ENCODE measurements at regions not wholly inside any gene's neighbourhood (a gene's known extent, or its start where the extent isn't known, plus 50 kb on each side); places are given as distances from the start of the nearest gene placed in this dataset.

- no peak for DNase-seq
Observed at GRCh38 chr5:3194271-3194670, 401.4 kb upstream of the IRX1 start.

- DNase-seq = no peak
Observed at GRCh38 chr5:3191585-3191984, 404.0 kb upstream of the IRX1 start.

- DNase-seq = no peak
Observed at GRCh38 chr5:3190930-3191329, 404.7 kb upstream of the IRX1 start.

- DNase-seq = no peak
Observed at GRCh38 chr5:3190433-3190832, 405.2 kb upstream of the IRX1 start.

GRCh38 chr5:3187771-3188425, 407.7 kb upstream of the IRX1 start:
- DNase-seq = no peak

- DNase-seq = no peak
Observed at GRCh38 chr5:3186736-3187405, 408.8 kb upstream of the IRX1 start.

- no peak for DNase-seq
Observed at GRCh38 chr5:3186156-3186555, 409.5 kb upstream of the IRX1 start.

GRCh38 chr5:3185488-3185887, 410.1 kb upstream of the IRX1 start:
- DNase-seq = no peak

GRCh38 chr5:3182133-3182876, 413.3 kb upstream of the IRX1 start:
- DNase-seq = no peak

- no peak for DNase-seq
Observed at GRCh38 chr5:3181671-3182070, 414.0 kb upstream of the IRX1 start.

- DNase-seq = no peak
Observed at GRCh38 chr5:3180636-3181035, 415.0 kb upstream of the IRX1 start.

- DNase-seq = no peak
Observed at GRCh38 chr5:3179220-3179619, 416.4 kb upstream of the IRX1 start.

GRCh38 chr5:3177338-3177737, 418.3 kb upstream of the IRX1 start:
- no peak for DNase-seq

GRCh38 chr5:3175416-3175815, 420.2 kb upstream of the IRX1 start:
- no peak for DNase-seq

GRCh38 chr5:3167473-3167872, 416.0 kb upstream of the IRX2 start:
- DNase-seq = no peak

GRCh38 chr5:3163626-3164025, 412.1 kb upstream of the IRX2 start:
- no peak for DNase-seq

- DNase-seq = no peak
Observed at GRCh38 chr5:3161672-3162071, 410.2 kb upstream of the IRX2 start.

- no peak for DNase-seq
Observed at GRCh38 chr5:3157214-3157613, 405.7 kb upstream of the IRX2 start.

- no peak for DNase-seq
Observed at GRCh38 chr5:3155717-3156116, 404.2 kb upstream of the IRX2 start.

- DNase-seq = no peak
Observed at GRCh38 chr5:3155046-3155445, 403.6 kb upstream of the IRX2 start.

- DNase-seq = no peak
Observed at GRCh38 chr5:3153906-3154305, 402.4 kb upstream of the IRX2 start.

GRCh38 chr5:3153226-3153858, 401.9 kb upstream of the IRX2 start:
- DNase-seq = no peak

GRCh38 chr5:3149899-3150298, 398.4 kb upstream of the IRX2 start:
- no peak for DNase-seq

Data from muscle of arm (tissue), 1 donor.